CD8-positive, alpha-beta memory T cell (primary cell): ENCODE measurements at regions not wholly inside any gene's neighbourhood (a gene's known extent, or its start where the extent isn't known, plus 50 kb on each side); places are given as distances from the start of the nearest gene placed in this dataset.

ENCODE experiments used
- CTCF ChIA-PET: fragments of 350-600 bp; sonication (Branson Sonifier 250); formaldehyde crosslinking; loops from one replicate; lab custom pipeline; 2021; ENCODE audit warnings: antibody characterized with exemption; lab: Charles Lee
- POLR2A ChIA-PET: fragments of 350-600 bp; sonication (Branson Sonifier 250); formaldehyde crosslinking; loops from one replicate; lab custom pipeline; 2021; ENCODE audit warnings: antibody characterized with exemption; lab: Charles Lee
- DNase-seq, 5 donors: peaks; one replicate each; pipeline versions ENCODE4 v3.0.0 to v3.0.0-alpha.2; 2020 to 2022; ENCODE audit warnings: mixed read lengths in 1 of 5
- H3K27ac ChIP-seq: one replicate; pipeline ENCODE4 v1.7.0; 2013; ENCODE audit warnings: low read depth, mild to moderate bottlenecking, low read length, moderate library complexity
- H3K27me3 ChIP-seq: 2 replicates; pipeline ENCODE4 v1.7.0; 2013; ENCODE audit warnings: low read length, mild to moderate bottlenecking; ENCODE audit not compliant: insufficient read depth, poor library complexity, severe bottlenecking
- H3K36me3 ChIP-seq: 2 replicates; pipeline ENCODE4 v1.7.0; 2013; ENCODE audit warnings: mild to moderate bottlenecking, low read length, moderate library complexity; ENCODE audit not compliant: insufficient read depth
- H3K4me1 ChIP-seq: 2 replicates; pipeline ENCODE4 v1.7.0; 2013; ENCODE audit warnings: mild to moderate bottlenecking, low read length, moderate library complexity; ENCODE audit not compliant: insufficient read depth
- H3K4me3 ChIP-seq: 2 replicates; pipeline ENCODE4 v1.7.0; 2013; ENCODE audit warnings: mild to moderate bottlenecking, low read length
- H3K9me3 ChIP-seq: 2 replicates; pipeline ENCODE4 v1.7.0; 2013; ENCODE audit warnings: mild to moderate bottlenecking, low read length
- H3K27ac Mint-ChIP-seq, 8 donors: one replicate each; pipeline ENCODE4 v1.8.0; 2020 to 2021; ENCODE audit warnings: mixed read lengths in 8 of 8, mild to moderate bottlenecking in 6 of 8, inconsistent platforms in 3 of 8, moderate library complexity in 3 of 8
- H3K27me3 Mint-ChIP-seq, 2 donors: one replicate each; pipeline ENCODE4 v1.8.0; 2020 to 2021; ENCODE audit warnings: mixed read lengths in 2 of 2, mild to moderate bottlenecking in 1 of 2, moderate library complexity in 1 of 2
- H3K36me3 Mint-ChIP-seq, 3 donors: one replicate each; pipeline ENCODE4 v1.8.0; 2020 to 2021; ENCODE audit warnings: mixed read lengths in 3 of 3, inconsistent platforms in 1 of 3, mild to moderate bottlenecking in 1 of 3
- H3K4me1 Mint-ChIP-seq, 3 donors: one replicate each; pipeline ENCODE4 v1.8.0; 2020 to 2021; ENCODE audit warnings: mixed read lengths in 3 of 3, inconsistent platforms in 1 of 3, mild to moderate bottlenecking in 1 of 3
- H3K4me3 Mint-ChIP-seq, 7 donors: one replicate each; pipeline ENCODE4 v1.8.0; 2020 to 2021; ENCODE audit warnings: mixed read lengths in 7 of 7, mild to moderate bottlenecking in 6 of 7, moderate library complexity in 4 of 7, inconsistent platforms in 2 of 7
- H3K9me3 Mint-ChIP-seq, 5 donors: one replicate each; pipeline ENCODE4 v1.8.0; 2020 to 2022; ENCODE audit warnings: mixed read lengths in 5 of 5, mild to moderate bottlenecking in 3 of 5, moderate library complexity in 2 of 5, inconsistent platforms in 1 of 5

- ChIA-PET POLR2A (no interaction called here), CTCF (no interaction called here)
- no peaks in the 10 kb centered on the region for H3K4me1 ChIP-seq
- no peak overlapping the region for H3K27ac Mint-ChIP-seq
- no peaks in the 10 kb centered on the region for H3K9me3 ChIP-seq
- no peak for DNase-seq
- no peaks in the 10 kb centered on the region for H3K36me3 Mint-ChIP-seq
- H3K4me1 Mint-ChIP-seq: no peaks in the 10 kb centered on the region
- peaks cover 11 to 36% of the 10 kb centered on the region in 2 donors for H3K27me3 Mint-ChIP-seq
- H3K4me3 Mint-ChIP-seq: no peak overlapping the region
- no peak overlapping the region for H3K4me3 ChIP-seq
- peaks cover 0 to 9% (median 0%) of the 10 kb centered on the region in 5 donors for H3K9me3 Mint-ChIP-seq
- H3K27ac ChIP-seq: no peak overlapping the region
- H3K36me3 ChIP-seq: no peaks in the 10 kb centered on the region
- H3K27me3 ChIP-seq: no peaks in the 10 kb centered on the region
Measured at GRCh38 chr1:170277985-170278384, 132.2 kb downstream of the NTMT2 start.

- peaks cover 0 to 2% (median 0%) of the 10 kb centered on the region in 5 donors for H3K9me3 Mint-ChIP-seq
Measured at GRCh38 chr1:170284016-170284415, 138.3 kb downstream of the NTMT2 start.

GRCh38 chr1:170284512-170284911 lies 138.8 kb downstream of the NTMT2 start:
- Histone ChIP-seq H3K27ac (no peak overlapping the region), H3K27me3 (no peaks in the 10 kb centered on the region), H3K4me3 (no peak overlapping the region), H3K36me3 (no peaks in the 10 kb centered on the region), H3K9me3 (no peaks in the 10 kb centered on the region), H3K4me1 (no peaks in the 10 kb centered on the region)
- Mint-ChIP-seq H3K36me3 (no peaks in the 10 kb centered on the region), H3K27me3 (peaks cover 7% of the 10 kb centered on the region in 2 donors), H3K27ac (no peak overlapping the region), H3K4me3 (no peak overlapping the region), H3K4me1 (no peaks in the 10 kb centered on the region), H3K9me3 (peaks cover 0 to 2% (median 0%) of the 10 kb centered on the region in 5 donors)
- ChIA-PET POLR2A (no interaction called here), CTCF (no interaction called here)
- no peak for DNase-seq

More at GRCh38 chr1:170284016-170284415, 138.3 kb downstream of the NTMT2 start:
- H3K9me3 ChIP-seq: no peaks in the 10 kb centered on the region
- no peaks in the 10 kb centered on the region for H3K36me3 ChIP-seq
- CTCF ChIA-PET: no interaction called here
- no peaks in the 10 kb centered on the region for H3K4me1 Mint-ChIP-seq
- H3K27ac Mint-ChIP-seq: no peak overlapping the region
- H3K27ac ChIP-seq: no peak overlapping the region
- peaks cover 3 to 7% of the 10 kb centered on the region in 2 donors for H3K27me3 Mint-ChIP-seq
- POLR2A ChIA-PET: no interaction called here
- no peak for DNase-seq
- H3K27me3 ChIP-seq: no peaks in the 10 kb centered on the region
- no peaks in the 10 kb centered on the region for H3K4me1 ChIP-seq
- H3K36me3 Mint-ChIP-seq: no peaks in the 10 kb centered on the region
- no peak overlapping the region for H3K4me3 ChIP-seq
- no peak overlapping the region for H3K4me3 Mint-ChIP-seq

- Mint-ChIP-seq H3K27me3 (peaks cover 7 to 11% of the 10 kb centered on the region in 2 donors), H3K36me3 (no peaks in the 10 kb centered on the region), H3K27ac (no peak overlapping the region), H3K4me3 (no peak overlapping the region), H3K9me3 (peaks cover 0 to 2% (median 0%) of the 10 kb centered on the region in 5 donors), H3K4me1 (no peaks in the 10 kb centered on the region)
- no peak for DNase-seq
- Histone ChIP-seq H3K36me3 (no peaks in the 10 kb centered on the region), H3K4me3 (no peak overlapping the region), H3K27ac (no peak overlapping the region), H3K9me3 (no peaks in the 10 kb centered on the region), H3K27me3 (no peaks in the 10 kb centered on the region), H3K4me1 (no peaks in the 10 kb centered on the region)
- ChIA-PET CTCF (no interaction called here), POLR2A (no interaction called here)
Measured at GRCh38 chr1:170284951-170285350, 139.2 kb downstream of the NTMT2 start.

- no peak for DNase-seq
- no peak overlapping the region for H3K4me3 ChIP-seq
- peaks cover 8 to 16% of the 10 kb centered on the region in 2 donors for H3K27me3 Mint-ChIP-seq
- no peaks in the 10 kb centered on the region for H3K36me3 ChIP-seq
- no peaks in the 10 kb centered on the region for H3K9me3 ChIP-seq
- no peak overlapping the region for H3K4me3 Mint-ChIP-seq
- no peaks in the 10 kb centered on the region for H3K4me1 Mint-ChIP-seq
- H3K27ac ChIP-seq: no peak overlapping the region
- CTCF ChIA-PET: no interaction called here
- peaks cover 0 to 1% (median 0%) of the 10 kb centered on the region in 5 donors for H3K9me3 Mint-ChIP-seq
- POLR2A ChIA-PET: no interaction called here
- no peaks in the 10 kb centered on the region for H3K27me3 ChIP-seq
- no peaks in the 10 kb centered on the region for H3K4me1 ChIP-seq
- no peaks in the 10 kb centered on the region for H3K36me3 Mint-ChIP-seq
- no peak overlapping the region for H3K27ac Mint-ChIP-seq
Measured at GRCh38 chr1:170288155-170288554, 142.4 kb downstream of the NTMT2 start.

- H3K4me3 Mint-ChIP-seq: no peak overlapping the region
- peaks cover 8 to 16% of the 10 kb centered on the region in 2 donors for H3K27me3 Mint-ChIP-seq
- Histone ChIP-seq H3K9me3 (no peaks in the 10 kb centered on the region), H3K27me3 (no peaks in the 10 kb centered on the region), H3K36me3 (no peaks in the 10 kb centered on the region), H3K4me1 (no peaks in the 10 kb centered on the region), H3K4me3 (no peak overlapping the region), H3K27ac (no peak overlapping the region)
- no peak overlapping the region for H3K27ac Mint-ChIP-seq
- no peak for DNase-seq
- no peaks in the 10 kb centered on the region for H3K4me1 Mint-ChIP-seq
- CTCF ChIA-PET: no interaction called here
- H3K9me3 Mint-ChIP-seq: peaks cover 0 to 1% (median 0%) of the 10 kb centered on the region in 5 donors
- H3K36me3 Mint-ChIP-seq: no peaks in the 10 kb centered on the region
- POLR2A ChIA-PET: no interaction called here
Measured at GRCh38 chr1:170290276-170290675, 144.5 kb downstream of the NTMT2 start.

- H3K27me3 ChIP-seq: no peaks in the 10 kb centered on the region
- Mint-ChIP-seq H3K4me1 (no peaks in the 10 kb centered on the region), H3K4me3 (no peak overlapping the region), H3K27me3 (peaks cover 8 to 16% of the 10 kb centered on the region in 2 donors), H3K9me3 (peaks cover 0 to 2% (median 0%) of the 10 kb centered on the region in 5 donors), H3K27ac (no peak overlapping the region), H3K36me3 (no peaks in the 10 kb centered on the region)
- no peaks in the 10 kb centered on the region for H3K9me3 ChIP-seq
- POLR2A ChIA-PET: no interaction called here
- H3K4me1 ChIP-seq: no peaks in the 10 kb centered on the region
- H3K4me3 ChIP-seq: no peak overlapping the region
- CTCF ChIA-PET: no interaction called here
- H3K36me3 ChIP-seq: no peaks in the 10 kb centered on the region
- H3K27ac ChIP-seq: no peak overlapping the region
- no peak for DNase-seq
Measured at GRCh38 chr1:170290991-170291390, 145.2 kb downstream of the NTMT2 start.

GRCh38 chr1:170291516-170291915 lies 145.8 kb downstream of the NTMT2 start:
- Mint-ChIP-seq H3K36me3 (no peaks in the 10 kb centered on the region), H3K9me3 (peaks cover 0 to 4% (median 0%) of the 10 kb centered on the region in 5 donors), H3K27me3 (peaks cover 8 to 16% of the 10 kb centered on the region in 2 donors), H3K27ac (no peak overlapping the region), H3K4me3 (no peak overlapping the region), H3K4me1 (no peaks in the 10 kb centered on the region)
- Histone ChIP-seq H3K27ac (no peak overlapping the region), H3K9me3 (no peaks in the 10 kb centered on the region), H3K27me3 (no peaks in the 10 kb centered on the region), H3K4me1 (no peaks in the 10 kb centered on the region), H3K36me3 (no peaks in the 10 kb centered on the region), H3K4me3 (no peak overlapping the region)
- ChIA-PET POLR2A (no interaction called here), CTCF (no interaction called here)
- DNase-seq: no peak

GRCh38 chr1:170296211-170296610 lies 150.5 kb downstream of the NTMT2 start:
- H3K4me3 Mint-ChIP-seq: no peak overlapping the region
- peaks cover 0 to under 1% of the 10 kb centered on the region in 2 donors for H3K27me3 Mint-ChIP-seq
- ChIA-PET POLR2A (no interaction called here), CTCF (no interaction called here)
- no peaks in the 10 kb centered on the region for H3K9me3 ChIP-seq
- no peak overlapping the region for H3K27ac ChIP-seq
- H3K4me1 Mint-ChIP-seq: no peaks in the 10 kb centered on the region
- DNase-seq: no peak
- no peaks in the 10 kb centered on the region for H3K36me3 Mint-ChIP-seq
- H3K4me3 ChIP-seq: no peak overlapping the region
- H3K36me3 ChIP-seq: no peaks in the 10 kb centered on the region
- H3K27ac Mint-ChIP-seq: no peak overlapping the region
- no peaks in the 10 kb centered on the region for H3K27me3 ChIP-seq
- H3K9me3 Mint-ChIP-seq: peaks cover 0 to 5% (median 3%) of the 10 kb centered on the region in 5 donors
- H3K4me1 ChIP-seq: no peaks in the 10 kb centered on the region
